HAP-1 (cell line): ENCODE measurements at regions not wholly inside any gene's neighbourhood (a gene's known extent, or its start where the extent isn't known, plus 50 kb on each side); places are given as distances from the start of the nearest gene placed in this dataset.

ENCODE experiments used
- DNase-seq, 2 experiments: peaks; one replicate each; pipeline ENCODE4 v3.0.0-alpha.2; 2016 to 2020; ENCODE audit warnings: low spot score in 2 of 2
- H3K27me3 ChIP-seq: fragments of 250-450 bp; sonication (Bioruptor Pico); 2 replicates; pipeline ENCODE4 v1.5.1; 2020; ENCODE audit warnings: low read depth, mild to moderate bottlenecking, moderate library complexity
- H3K36me3 ChIP-seq: fragments of 250-450 bp; sonication (Bioruptor Pico); replicated peaks from 2 replicates; pipeline ENCODE4 v1.5.1; 2020; ENCODE audit warnings: mild to moderate bottlenecking
- H3K4me1 ChIP-seq: fragments of 250-450 bp; sonication (Bioruptor Pico); 2 replicates; pipeline ENCODE4 v1.5.1; 2020; ENCODE audit warnings: mild to moderate bottlenecking
- H3K4me3 ChIP-seq: fragments of 250-450 bp; sonication (Bioruptor Pico); 2 replicates; pipeline ENCODE4 v1.5.1; 2020; ENCODE audit warnings: mild to moderate bottlenecking, moderate library complexity
- H3K9me3 ChIP-seq: fragments of 250-450 bp; sonication (Bioruptor Pico); 2 replicates; pipeline ENCODE4 v1.5.1; 2020; ENCODE audit warnings: mild to moderate bottlenecking, moderate library complexity
- in situ Hi-C: fragments of 300-500 bp; cut with MboI; formaldehyde crosslinking; loops from 3 replicates; pipeline ENCODE4 v1.14.3; 2020; ENCODE audit warnings: low sequenced_read_pairs, inconsistent platforms, mixed read lengths

GRCh38 chr16:85994492-85995490 lies 95.8 kb downstream of the IRF8 start:
- DNase-seq = no peak
- Histone ChIP-seq H3K4me1 (no peaks in the 10 kb centered on the region), H3K9me3 (no peaks in the 10 kb centered on the region), H3K27me3 (peaks cover 3% of the 10 kb centered on the region), H3K4me3 (no peak overlapping the region), H3K36me3 (no peaks in the 10 kb centered on the region)
- in situ Hi-C loops = no loop called here

- in situ Hi-C loops = no loop called here
- Histone ChIP-seq H3K4me3 (no peak overlapping the region), H3K27me3 (peaks cover 3% of the 10 kb centered on the region; the same call in 1 of the 2 replicates)
These were observed 96.8 kb downstream of the IRF8 start for GRCh38 chr16:85995541-85996423.

GRCh38 chr16:85996843-85997242 lies 97.9 kb downstream of the IRF8 start:
- Histone ChIP-seq H3K27me3 (peaks cover 2% of the 10 kb centered on the region; the same call in 1 of the 2 replicates), H3K9me3 (no peaks in the 10 kb centered on the region), H3K4me3 (no peak overlapping the region), H3K4me1 (no peaks in the 10 kb centered on the region), H3K36me3 (no peaks in the 10 kb centered on the region)
- in situ Hi-C loops = no loop called here
- DNase-seq = no peak

More at GRCh38 chr16:85995541-85996423, 96.8 kb downstream of the IRF8 start:
- Histone ChIP-seq H3K36me3 (no peaks in the 10 kb centered on the region), H3K9me3 (no peaks in the 10 kb centered on the region), H3K4me1 (no peaks in the 10 kb centered on the region)
- DNase-seq = no peak

GRCh38 chr16:85998171-85998867 lies 99.4 kb downstream of the IRF8 start:
- H3K4me1 ChIP-seq = no peaks in the 10 kb centered on the region
- no peaks in the 10 kb centered on the region for H3K36me3 ChIP-seq
- in situ Hi-C loops = no loop called here
- DNase-seq = peak in 1 of 2 experiments; percentile 51
- H3K9me3 ChIP-seq = no peaks in the 10 kb centered on the region
- H3K4me3 ChIP-seq = no peak overlapping the region
- H3K27me3 ChIP-seq = no peaks in the 10 kb centered on the region

GRCh38 chr16:85998868-85999729 lies 100.1 kb downstream of the IRF8 start:
- no peaks in the 10 kb centered on the region for H3K27me3 ChIP-seq
- no peak overlapping the region for H3K4me3 ChIP-seq
- no peaks in the 10 kb centered on the region for H3K9me3 ChIP-seq
- no peaks in the 10 kb centered on the region for H3K36me3 ChIP-seq
- DNase-seq = no peak
- H3K4me1 ChIP-seq = no peaks in the 10 kb centered on the region
- in situ Hi-C loops = no loop called here

GRCh38 chr16:85999778-86000177 lies 100.8 kb downstream of the IRF8 start:
- in situ Hi-C loops = no loop called here
- Histone ChIP-seq H3K4me1 (no peaks in the 10 kb centered on the region), H3K27me3 (no peaks in the 10 kb centered on the region)

GRCh38 chr16:86002178-86002900 lies 103.4 kb downstream of the IRF8 start:
- H3K4me3 ChIP-seq = no peak overlapping the region
- H3K36me3 ChIP-seq = no peaks in the 10 kb centered on the region
- no peaks in the 10 kb centered on the region for H3K9me3 ChIP-seq
- H3K27me3 ChIP-seq = 0 out of 2 replicates have a peak, but pooled peaks cover 4% of the 10 kb centered on the region
- DNase-seq = no peak
- H3K4me1 ChIP-seq = no peaks in the 10 kb centered on the region
- in situ Hi-C loops = no loop called here

More at GRCh38 chr16:85999778-86000177, 100.8 kb downstream of the IRF8 start:
- no peaks in the 10 kb centered on the region for H3K9me3 ChIP-seq
- DNase-seq = no peak
- no peak overlapping the region for H3K4me3 ChIP-seq
- H3K36me3 ChIP-seq = no peaks in the 10 kb centered on the region

GRCh38 chr16:86007524-86007923 lies 108.6 kb downstream of the IRF8 start:
- in situ Hi-C loops = no loop called here
- DNase-seq = no peak
- H3K27me3 ChIP-seq = peaks cover 8% of the 10 kb centered on the region; the same call in 1 of the 2 replicates
- no peaks in the 10 kb centered on the region for H3K36me3 ChIP-seq
- H3K4me3 ChIP-seq = no peak overlapping the region
- no peaks in the 10 kb centered on the region for H3K9me3 ChIP-seq
- H3K4me1 ChIP-seq = no peaks in the 10 kb centered on the region

- Histone ChIP-seq H3K36me3 (no peaks in the 10 kb centered on the region), H3K9me3 (no peaks in the 10 kb centered on the region), H3K27me3 (peaks cover 8% of the 10 kb centered on the region; the same call in 1 of the 2 replicates), H3K4me3 (no peak overlapping the region), H3K4me1 (no peaks in the 10 kb centered on the region)
- DNase-seq = no peak
- in situ Hi-C loops = loop anchor here (10.0 kb wide), 1 partner anchor 186 kb away; no protein-coding TSS in a partner anchor
These were observed 111.7 kb downstream of the IRF8 start for GRCh38 chr16:86010680-86011141.

GRCh38 chr16:86011532-86011931 lies 112.6 kb downstream of the IRF8 start:
- H3K36me3 ChIP-seq = no peaks in the 10 kb centered on the region
- H3K4me3 ChIP-seq = no peak overlapping the region
- DNase-seq = no peak
- H3K9me3 ChIP-seq = no peaks in the 10 kb centered on the region
- no peaks in the 10 kb centered on the region for H3K4me1 ChIP-seq
- peaks cover 8% of the 10 kb centered on the region; the same call in 1 of the 2 replicates for H3K27me3 ChIP-seq
- in situ Hi-C loops = loop anchor here (10.0 kb wide), 1 partner anchor 187 kb away; no protein-coding TSS in a partner anchor

GRCh38 chr16:86012221-86012620 lies 113.3 kb downstream of the IRF8 start:
- H3K4me1 ChIP-seq = no peaks in the 10 kb centered on the region
- no peaks in the 10 kb centered on the region for H3K36me3 ChIP-seq
- no peaks in the 10 kb centered on the region for H3K9me3 ChIP-seq
- no peak overlapping the region for H3K4me3 ChIP-seq
- no peak for DNase-seq
- in situ Hi-C loops = loop anchor here (10.0 kb wide), 1 partner anchor 187 kb away; no protein-coding TSS in a partner anchor
- H3K27me3 ChIP-seq = peaks cover 5% of the 10 kb centered on the region; the same call in 1 of the 2 replicates

GRCh38 chr16:86013867-86014266 lies 114.9 kb downstream of the IRF8 start:
- no peaks in the 10 kb centered on the region for H3K9me3 ChIP-seq
- no peaks in the 10 kb centered on the region for H3K36me3 ChIP-seq
- no peaks in the 10 kb centered on the region for H3K27me3 ChIP-seq
- no peaks in the 10 kb centered on the region for H3K4me1 ChIP-seq
- in situ Hi-C loops = loop anchor here (10.0 kb wide), 1 partner anchor 189 kb away; no protein-coding TSS in a partner anchor
- no peak overlapping the region for H3K4me3 ChIP-seq
- no peak for DNase-seq
